Hepatocyte (in vitro differentiated cells): ENCODE measurements at regions not wholly inside any gene's neighbourhood (a gene's known extent, or its start where the extent isn't known, plus 50 kb on each side); places are given as distances from the start of the nearest gene placed in this dataset.

Source experiments
- DNase-seq: peaks from one replicate; pipeline ENCODE4 v3.0.0-alpha.2; 2016; ENCODE audit warnings: low spot score
- H2AFZ ChIP-seq: fragments of 200-600 bp; sonication (generic); 2 replicates; pipeline ENCODE4 v1.6.0; 2016; ENCODE audit warnings: antibody characterized with exemption, mild to moderate bottlenecking
- H3K27ac ChIP-seq: fragments of 200-600 bp; sonication (generic); 2 replicates; pipeline ENCODE4 v1.5.1; 2016; ENCODE audit warnings: mild to moderate bottlenecking
- H3K27me3 ChIP-seq: fragments of 200-600 bp; sonication (generic); 2 replicates; pipeline ENCODE4 v1.6.1; 2016
- H3K36me3 ChIP-seq: fragments of 200-600 bp; sonication (generic); replicated peaks from 2 replicates; pipeline ENCODE4 v1.5.1; 2016; ENCODE audit warnings: low read depth; ENCODE audit not compliant: insufficient read depth
- H3K4me1 ChIP-seq: fragments of 200-600 bp; sonication (generic); 2 replicates; pipeline ENCODE4 v1.5.1; 2016; ENCODE audit warnings: mild to moderate bottlenecking, moderate library complexity; ENCODE audit not compliant: insufficient read depth
- H3K4me2 ChIP-seq: fragments of 200-600 bp; sonication (generic); 2 replicates; pipeline ENCODE4 v1.6.0; 2016
- H3K4me3 ChIP-seq: fragments of 200-600 bp; sonication (generic); 2 replicates; pipeline ENCODE4 v1.5.1; 2016; ENCODE audit warnings: mild to moderate bottlenecking
- H3K79me2 ChIP-seq: fragments of 200-600 bp; sonication (generic); 2 replicates; pipeline ENCODE4 v1.6.0; 2017; ENCODE audit warnings: mild to moderate bottlenecking
- H3K9me2 ChIP-seq: fragments of 200-600 bp; sonication (generic); replicated peaks from 2 replicates; pipeline ENCODE4 v1.6.0; 2017; ENCODE audit warnings: mild to moderate bottlenecking; ENCODE audit not compliant: insufficient read depth
- H3K9me3 ChIP-seq: fragments of 200-600 bp; sonication (generic); 2 replicates; pipeline ENCODE4 v1.5.1; 2016; ENCODE audit warnings: low read depth, mild to moderate bottlenecking
- H4K20me1 ChIP-seq: fragments of 200-600 bp; sonication (generic); 2 replicates; pipeline ENCODE4 v1.6.0; 2016; ENCODE audit warnings: mild to moderate bottlenecking; ENCODE audit not compliant: insufficient read depth, poor library complexity, severe bottlenecking
- CTCF ChIP-seq: fragments of 200-600 bp; sonication (generic); IDR thresholded peaks from 2 replicates; pipeline ENCODE4 v1.5.1; 2016; ENCODE audit warnings: antibody characterized with exemption, mild to moderate bottlenecking; ENCODE audit not compliant: poor library complexity
- EZH2 ChIP-seq: fragments of 200-600 bp; sonication (generic); IDR thresholded peaks from 2 replicates; pipeline ENCODE4 v1.6.1; 2016; ENCODE audit warnings: antibody characterized with exemption, mild to moderate bottlenecking, borderline replicate concordance
- EZH2phosphoT487 ChIP-seq: fragments of 200-600 bp; sonication (generic); IDR thresholded peaks from one replicate; pipeline ENCODE4 v1.6.1; 2018; ENCODE audit warnings: antibody characterized with exemption, mild to moderate bottlenecking, low read depth, moderate library complexity; ENCODE audit not compliant: unreplicated experiment, severe bottlenecking
- WGBS: methylation state at CpG from one replicate; pipeline ENCODE4 v1.1.6; 2016; ENCODE audit warnings: low lambda C conversion rate; ENCODE audit errors: missing lambda C conversion rate; 5-methylcytosine and 5-hydroxymethylcytosine counted together

GRCh38 chr3:177826253-177826652 is 629.0 kb upstream of the TBL1XR1 start:
- DNase-seq, result no peak
- Histone ChIP-seq H3K36me3 (no peaks in the 10 kb centered on the region), H4K20me1 (no peaks in the 10 kb centered on the region), H3K9me2 (no peaks in the 10 kb centered on the region), H3K4me2 (no peak overlapping the region), H3K27ac (peak overlapping the region; percentile 4), H3K9me3 (no peaks in the 10 kb centered on the region), H3K27me3 (no peaks in the 10 kb centered on the region), H3K79me2 (no peaks in the 10 kb centered on the region), H2AFZ (no peak overlapping the region), H3K4me1 (peaks cover 32% of the 10 kb centered on the region), H3K4me3 (no peak overlapping the region)
- 97% methylated on average over 10 of the region's 10 CpGs for WGBS
- no peak for TF ChIP-seq EZH2phosphoT487
- TF ChIP-seq CTCF, result no peak
- TF ChIP-seq EZH2, result no peak

GRCh38 chr3:177827511-177828207 is 630.4 kb upstream of the TBL1XR1 start:
- no peaks in the 10 kb centered on the region for H4K20me1 ChIP-seq
- H3K9me2 ChIP-seq, result no peaks in the 10 kb centered on the region
- H3K4me1 ChIP-seq, result peaks cover 32% of the 10 kb centered on the region
- DNase-seq, result peak; percentile 64
- TF ChIP-seq EZH2phosphoT487 (no peak), CTCF (no peak), EZH2 (no peak)
- peak overlapping the region; percentile 66 for H3K27ac ChIP-seq
- peak overlapping the region; percentile 43 for H3K4me2 ChIP-seq
- no peaks in the 10 kb centered on the region for H3K79me2 ChIP-seq
- H3K9me3 ChIP-seq, result no peaks in the 10 kb centered on the region
- H2AFZ ChIP-seq, result no peak overlapping the region
- no peaks in the 10 kb centered on the region for H3K36me3 ChIP-seq
- no peak overlapping the region for H3K4me3 ChIP-seq
- H3K27me3 ChIP-seq, result no peaks in the 10 kb centered on the region
- WGBS, result 36% methylated on average over 5 of the region's 5 CpGs

- Histone ChIP-seq H3K36me3 (no peaks in the 10 kb centered on the region), H2AFZ (no peak overlapping the region)
Measured at GRCh38 chr3:177828208-177828565, 630.9 kb upstream of the TBL1XR1 start.

More at GRCh38 chr3:177828208-177828565, 630.9 kb upstream of the TBL1XR1 start:
- Histone ChIP-seq H4K20me1 (no peaks in the 10 kb centered on the region), H3K27me3 (no peaks in the 10 kb centered on the region), H3K27ac (peak overlapping the region; percentile 66), H3K79me2 (no peaks in the 10 kb centered on the region), H3K9me2 (no peaks in the 10 kb centered on the region), H3K4me2 (peak overlapping the region; percentile 43), H3K4me3 (no peak overlapping the region), H3K9me3 (no peaks in the 10 kb centered on the region), H3K4me1 (peaks cover 29% of the 10 kb centered on the region)
- TF ChIP-seq EZH2, result no peak
- TF ChIP-seq EZH2phosphoT487, result no peak
- no peak for TF ChIP-seq CTCF
- no peak for DNase-seq
- 32% methylated on average over 1 of the region's 1 CpG for WGBS
